SK-N-SH (cell line): ENCODE measurements at regions not wholly inside any gene's neighbourhood (a gene's known extent, or its start where the extent isn't known, plus 50 kb on each side); places are given as distances from the start of the nearest gene placed in this dataset.

Experiments
- CTCF ChIA-PET: fragments of 300-600, 350-600 bp; formaldehyde crosslinking; extraction: SDS; loops from one replicate; lab custom pipeline; 2021; lab: Yijun Ruan, JAX
- POLR2A ChIA-PET: fragments of 350-600 bp; sonication (Branson Sonifier 250); formaldehyde crosslinking; extraction: SDS; loops from one replicate; lab custom pipeline; 2020; ENCODE audit warnings: antibody characterized with exemption, inconsistent platforms; lab: Yijun Ruan, JAX
- DNase-seq: peaks from one replicate; pipeline ENCODE4 v3.0.0; 2012
- H2AFZ ChIP-seq: fragments of 200-600 bp; sonication (generic); 2 replicates; pipeline ENCODE4 v1.8.1; 2016; ENCODE audit warnings: antibody characterized with exemption, mild to moderate bottlenecking, low read depth
- H3F3A ChIP-seq: fragments of 200-600 bp; sonication (generic); replicated peaks from 2 replicates; pipeline ENCODE3; 2016; ENCODE audit warnings: antibody characterized with exemption, mild to moderate bottlenecking; ENCODE audit not compliant: insufficient read depth
- H3K27ac ChIP-seq, 2 experiments: fragments of 200-500 bp in 1 of 2; fragments of 200-600 bp in 1 of 2; sonication (Bioruptor generic) in 1 of 2; sonication (generic), shearing (Covaris generic) in 1 of 2; 2 replicates each; pipeline versions ENCODE4 v1.5.1 to v1.6.1; 2014 to 2016; ENCODE audit warnings: low read depth in 2 of 2, inconsistent platforms in 1 of 2, low read length in 1 of 2, mild to moderate bottlenecking in 1 of 2, mixed read lengths in 1 of 2
- H3K27me3 ChIP-seq: fragments of 200-600 bp; sonication (generic), shearing (Covaris generic); 2 replicates; pipeline ENCODE4 v1.6.1; 2016; ENCODE audit warnings: mixed run types; ENCODE audit not compliant: insufficient read depth
- H3K36me3 ChIP-seq, 2 experiments: fragments of 200-500 bp in 1 of 2; fragments of 200-600 bp in 1 of 2; sonication (Bioruptor generic) in 1 of 2; sonication (generic) in 1 of 2; replicated peaks in 1 of 2; 2 replicates each; pipeline versions ENCODE3 to v1.5.1; 2014 to 2016; ENCODE audit warnings: low read length in 1 of 2, mild to moderate bottlenecking in 1 of 2; ENCODE audit not compliant: insufficient read depth in 2 of 2, control insufficient read depth in 1 of 2
- H3K4me1 ChIP-seq, 2 experiments: fragments of 200-500 bp in 1 of 2; fragments of 200-600 bp in 1 of 2; sonication (Bioruptor generic) in 1 of 2; sonication (generic), shearing (Covaris generic) in 1 of 2; 2 replicates each; pipeline versions ENCODE4 v1.5.1 to v1.6.1; 2014 to 2016; ENCODE audit warnings: low read depth in 1 of 2, low read length in 1 of 2, mixed run types in 1 of 2; ENCODE audit not compliant: insufficient read depth in 2 of 2, control insufficient read depth in 1 of 2
- H3K4me2 ChIP-seq: fragments of 200-600 bp; sonication (generic), shearing (Covaris generic); 2 replicates; pipeline ENCODE4 v1.6.1; 2017; ENCODE audit warnings: mixed run types
- H3K4me3 ChIP-seq, 2 experiments: fragments of 200-500 bp in 1 of 2; fragments of 200-600 bp in 1 of 2; sonication (Bioruptor generic) in 1 of 2; sonication (generic), shearing (Covaris generic) in 1 of 2; 2 replicates each; pipeline versions ENCODE4 v1.5.1 to v1.8.1; 2014 to 2016; ENCODE audit warnings: low read depth in 2 of 2, inconsistent platforms in 1 of 2, low read length in 1 of 2, mild to moderate bottlenecking in 1 of 2, mixed read lengths in 1 of 2, moderate library complexity in 1 of 2
- H3K79me2 ChIP-seq: fragments of 200-600 bp; sonication (generic); 2 replicates; pipeline ENCODE4 v1.8.1; 2017; ENCODE audit warnings: mild to moderate bottlenecking; ENCODE audit not compliant: insufficient read depth
- H3K9ac ChIP-seq: fragments of 200-600 bp; sonication (generic); 2 replicates; pipeline ENCODE4 v1.6.1; 2017; ENCODE audit warnings: mixed run types
- H3K9me2 ChIP-seq: fragments of 200-600 bp; sonication (generic); 2 replicates; pipeline ENCODE4 v1.6.1; 2017; ENCODE audit warnings: mixed run types
- H3K9me3 ChIP-seq: fragments of 200-600 bp; sonication (generic); 2 replicates; pipeline ENCODE4 v1.6.1; 2017; ENCODE audit warnings: mixed run types, mild to moderate bottlenecking, moderate library complexity
- H4K20me1 ChIP-seq: fragments of 200-600 bp; sonication (generic); 2 replicates; pipeline ENCODE4 v1.6.1; 2017; ENCODE audit warnings: mild to moderate bottlenecking, mixed run types; ENCODE audit not compliant: insufficient read depth
- CHD2 ChIP-seq: fragments of 150-350 bp; IDR thresholded peaks from 2 replicates; pipeline ENCODE4 v1.6.1; 2018; ENCODE audit warnings: low read length; ENCODE audit not compliant: partially characterized antibody
- ELF1 ChIP-seq: IDR thresholded peaks from 2 replicates; pipeline ENCODE4 v1.4.0; 2012
- EZH2phosphoT487 ChIP-seq: fragments of 200-600 bp; sonication (generic); IDR thresholded peaks from 2 replicates; pipeline ENCODE4 v1.6.1; 2017; ENCODE audit warnings: low read depth, mixed run types, mild to moderate bottlenecking, antibody characterized with exemption, moderate library complexity, borderline replicate concordance
- GABPA ChIP-seq: IDR thresholded peaks from 2 replicates; pipeline ENCODE4 v1.4.0; 2012; ENCODE audit warnings: low read depth, mild to moderate bottlenecking
- GATA2 ChIP-seq: sonication (generic); formaldehyde crosslinking; IDR thresholded peaks from 2 replicates; pipeline ENCODE4 v1.5.0; 2020; ENCODE audit warnings: mild to moderate bottlenecking, missing genetic modification reagents
- MEF2A ChIP-seq: IDR thresholded peaks from 2 replicates; pipeline ENCODE4 v1.4.0; 2012; ENCODE audit warnings: low read depth, borderline replicate concordance
- NFIC ChIP-seq: IDR thresholded peaks from 2 replicates; pipeline ENCODE4 v1.4.0; 2012; ENCODE audit warnings: borderline replicate concordance
- RAD21 ChIP-seq: IDR thresholded peaks from 2 replicates; pipeline ENCODE4 v1.6.1; 2012; ENCODE audit warnings: mild to moderate bottlenecking, low read length
- RFX5 ChIP-seq: IDR thresholded peaks from 2 replicates; pipeline ENCODE4 v1.6.1; 2012; ENCODE audit warnings: mild to moderate bottlenecking, improper control_type of control experiment, low read length
- TCF12 ChIP-seq: IDR thresholded peaks from 2 replicates; pipeline ENCODE4 v1.4.0; 2012
- WGBS: methylation state at CpG from one replicate; pipeline ENCODE4 v1.1.6; 2017; ENCODE audit warnings: low lambda C conversion rate; 5-methylcytosine and 5-hydroxymethylcytosine counted together
- TF ChIP-seq, protein P1 (sequence below): IDR thresholded peaks from 2 replicates; pipeline ENCODE4; 2012
- TF ChIP-seq, protein P2 (sequence below): fragments of 150-350 bp; IDR thresholded peaks from 2 replicates; pipeline ENCODE4 v1.6.1; 2016; ENCODE audit warnings: mild to moderate bottlenecking, low read depth, low read length
- TF ChIP-seq, protein P3 (sequence below): IDR thresholded peaks from 2 replicates; pipeline ENCODE4 v1.4.0; 2012; ENCODE audit warnings: low read depth, borderline replicate concordance
- TF ChIP-seq, protein P4 (sequence below): IDR thresholded peaks from 2 replicates; pipeline ENCODE4 v1.6.1; 2012; ENCODE audit warnings: mild to moderate bottlenecking, low read depth, low read length, moderate library complexity
- TF ChIP-seq, protein P5 (sequence below): fragments of 150-350 bp; IDR thresholded peaks from 2 replicates; pipeline ENCODE4 v1.6.1; 2017; ENCODE audit warnings: antibody characterized with exemption, low read length, low read depth, borderline replicate concordance

DNA sequence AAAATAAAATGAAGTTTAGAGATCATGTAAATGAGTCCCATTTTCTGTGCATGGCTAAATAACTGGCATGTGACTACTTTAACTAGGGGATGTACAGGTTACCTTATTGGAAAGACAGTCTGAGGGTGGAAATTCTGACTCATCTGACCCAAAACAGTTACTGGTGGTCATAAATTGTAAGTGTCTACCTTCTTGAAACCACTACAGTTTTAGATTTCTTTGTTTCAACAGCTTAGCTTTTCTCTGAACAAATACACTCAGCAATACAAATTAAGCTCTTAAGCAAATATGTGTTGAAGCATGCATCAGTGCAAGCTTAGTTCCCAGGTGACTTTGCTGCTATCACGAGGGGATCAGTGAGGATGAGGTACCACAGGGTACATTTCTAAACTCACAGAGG is 60.7 kb upstream of the PGM2 start:
- 25% methylated on average over 1 of the region's 1 CpG for WGBS
- Histone ChIP-seq H3K36me3 (no peaks in the 10 kb centered on the region), H3K9ac (no peak overlapping the region), H4K20me1 (no peaks in the 10 kb centered on the region), H3K4me1 (no peaks in the 10 kb centered on the region), H3K79me2 (no peaks in the 10 kb centered on the region), H3K9me3 (no peaks in the 10 kb centered on the region), H3K27me3 (no peaks in the 10 kb centered on the region; the same call in 1 of the 2 replicates), H3K27ac (no peak overlapping the region)
- no peak for DNase-seq
- ChIA-PET POLR2A (no interaction called here), CTCF (interaction anchor here (0.8 to 1.1 kb wide), 2 partner anchors 9 to 70 kb away, joined by 3 read pairs; no protein-coding TSS in a partner anchor)
- TF ChIP-seq EZH2phosphoT487 = no peak
- TF ChIP-seq, protein P1, sequence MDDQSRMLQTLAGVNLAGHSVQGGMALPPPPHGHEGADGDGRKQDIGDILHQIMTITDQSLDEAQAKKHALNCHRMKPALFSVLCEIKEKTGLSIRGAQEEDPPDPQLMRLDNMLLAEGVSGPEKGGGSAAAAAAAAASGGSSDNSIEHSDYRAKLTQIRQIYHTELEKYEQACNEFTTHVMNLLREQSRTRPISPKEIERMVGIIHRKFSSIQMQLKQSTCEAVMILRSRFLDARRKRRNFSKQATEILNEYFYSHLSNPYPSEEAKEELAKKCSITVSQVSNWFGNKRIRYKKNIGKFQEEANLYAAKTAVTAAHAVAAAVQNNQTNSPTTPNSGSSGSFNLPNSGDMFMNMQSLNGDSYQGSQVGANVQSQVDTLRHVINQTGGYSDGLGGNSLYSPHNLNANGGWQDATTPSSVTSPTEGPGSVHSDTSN = no peak
- TF ChIP-seq RAD21 = no peak
- TF ChIP-seq, all 33 proteins: peak for 0
- Histone ChIP-seq H3K4me2 (no peak overlapping the region), H3K9me2 (no peaks in the 10 kb centered on the region), H3K4me3 (no peak overlapping the region), H3F3A (no peaks in the 10 kb centered on the region), H2AFZ (no peak overlapping the region)

DNA sequence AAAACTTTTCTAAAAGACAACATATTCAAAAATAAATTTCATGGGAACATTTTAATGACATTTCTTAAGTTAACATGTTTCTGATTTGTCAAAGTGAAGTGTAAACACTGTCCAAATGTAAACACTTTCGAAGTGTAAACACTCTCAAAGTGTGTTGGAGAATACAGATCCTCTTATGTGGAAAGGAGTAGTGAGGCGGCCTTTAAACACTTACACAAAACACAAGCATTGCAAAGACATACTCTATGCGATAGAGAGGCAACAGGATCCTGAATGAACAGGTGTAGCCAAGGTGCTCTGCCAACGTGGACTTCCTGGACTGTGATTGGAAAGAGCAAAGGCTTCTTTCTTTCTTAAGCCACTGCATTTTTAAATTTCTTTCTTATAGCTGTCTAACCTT is 62.7 kb upstream of the PGM2 start:
- TF ChIP-seq ELF1 = no peak
- H4K20me1 ChIP-seq = no peaks in the 10 kb centered on the region
- H3K36me3 ChIP-seq = no peaks in the 10 kb centered on the region
- no peaks in the 10 kb centered on the region for H3F3A ChIP-seq
- H3K4me3 ChIP-seq = no peak overlapping the region
- no peak overlapping the region for H3K9ac ChIP-seq
- ChIA-PET CTCF (interaction anchor here (1.5 kb wide), 1 partner anchor 8 kb away, joined by 3 read pairs; no protein-coding TSS in a partner anchor), POLR2A (no interaction called here)
- no peak overlapping the region for H3K27ac ChIP-seq
- H3K79me2 ChIP-seq = no peaks in the 10 kb centered on the region
- H3K9me2 ChIP-seq = no peaks in the 10 kb centered on the region
- H2AFZ ChIP-seq = no peak overlapping the region
- H3K4me1 ChIP-seq = no peaks in the 10 kb centered on the region
- WGBS = 46% methylated on average over 4 of the region's 4 CpGs
- H3K4me2 ChIP-seq = no peak overlapping the region
- H3K9me3 ChIP-seq = no peaks in the 10 kb centered on the region
- DNase-seq = no peak
- no peaks in the 10 kb centered on the region; the same call in 1 of the 2 replicates for H3K27me3 ChIP-seq

DNA sequence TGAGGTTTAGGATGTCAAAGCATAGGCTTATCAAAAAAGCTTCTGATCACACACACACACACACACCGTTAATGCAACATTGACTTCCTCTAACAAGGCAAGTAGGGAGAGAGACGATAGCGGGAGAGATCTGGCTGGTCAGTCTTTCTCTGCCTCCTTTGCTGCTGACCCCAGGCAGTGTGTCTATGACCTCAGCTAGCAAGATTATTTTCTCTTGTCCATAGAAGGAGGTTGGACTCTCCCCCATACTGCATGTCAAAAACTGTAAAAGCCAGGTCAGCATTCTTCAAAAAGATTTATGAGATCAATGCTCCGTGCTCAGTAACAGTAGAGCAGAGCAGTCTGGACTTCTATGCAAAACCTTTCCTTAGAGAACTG is 63.5 kb upstream of the PGM2 start:
- H3K9me2 ChIP-seq = no peaks in the 10 kb centered on the region
- WGBS = 82% methylated on average over 4 of the region's 4 CpGs
- H3K9ac ChIP-seq = no peak overlapping the region
- H2AFZ ChIP-seq = no peak overlapping the region
- H3K36me3 ChIP-seq = no peaks in the 10 kb centered on the region
- no peaks in the 10 kb centered on the region for H3K79me2 ChIP-seq
- ChIA-PET CTCF (no interaction called here), POLR2A (no interaction called here)
- H3F3A ChIP-seq = no peaks in the 10 kb centered on the region
- H3K27me3 ChIP-seq = no peaks in the 10 kb centered on the region; the same call in 1 of the 2 replicates
- DNase-seq = no peak
- no peak overlapping the region for H3K27ac ChIP-seq
- H4K20me1 ChIP-seq = no peaks in the 10 kb centered on the region
- no peaks in the 10 kb centered on the region for H3K4me1 ChIP-seq
- H3K4me2 ChIP-seq = no peak overlapping the region
- no peak overlapping the region for H3K4me3 ChIP-seq
- H3K9me3 ChIP-seq = no peaks in the 10 kb centered on the region
- TF ChIP-seq TCF12 (no peak), MEF2A (no peak), NFIC (no peak), RFX5 (no peak), GABPA (no peak), CHD2 (no peak), GATA2 (CRISPR knock-in tag) (no peak)
- TF ChIP-seq, protein P2, sequence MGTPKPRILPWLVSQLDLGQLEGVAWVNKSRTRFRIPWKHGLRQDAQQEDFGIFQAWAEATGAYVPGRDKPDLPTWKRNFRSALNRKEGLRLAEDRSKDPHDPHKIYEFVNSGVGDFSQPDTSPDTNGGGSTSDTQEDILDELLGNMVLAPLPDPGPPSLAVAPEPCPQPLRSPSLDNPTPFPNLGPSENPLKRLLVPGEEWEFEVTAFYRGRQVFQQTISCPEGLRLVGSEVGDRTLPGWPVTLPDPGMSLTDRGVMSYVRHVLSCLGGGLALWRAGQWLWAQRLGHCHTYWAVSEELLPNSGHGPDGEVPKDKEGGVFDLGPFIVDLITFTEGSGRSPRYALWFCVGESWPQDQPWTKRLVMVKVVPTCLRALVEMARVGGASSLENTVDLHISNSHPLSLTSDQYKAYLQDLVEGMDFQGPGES = no peak
- TF ChIP-seq, protein P3, sequence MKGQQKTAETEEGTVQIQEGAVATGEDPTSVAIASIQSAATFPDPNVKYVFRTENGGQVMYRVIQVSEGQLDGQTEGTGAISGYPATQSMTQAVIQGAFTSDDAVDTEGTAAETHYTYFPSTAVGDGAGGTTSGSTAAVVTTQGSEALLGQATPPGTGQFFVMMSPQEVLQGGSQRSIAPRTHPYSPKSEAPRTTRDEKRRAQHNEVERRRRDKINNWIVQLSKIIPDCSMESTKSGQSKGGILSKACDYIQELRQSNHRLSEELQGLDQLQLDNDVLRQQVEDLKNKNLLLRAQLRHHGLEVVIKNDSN = no peak
- TF ChIP-seq, protein P4, sequence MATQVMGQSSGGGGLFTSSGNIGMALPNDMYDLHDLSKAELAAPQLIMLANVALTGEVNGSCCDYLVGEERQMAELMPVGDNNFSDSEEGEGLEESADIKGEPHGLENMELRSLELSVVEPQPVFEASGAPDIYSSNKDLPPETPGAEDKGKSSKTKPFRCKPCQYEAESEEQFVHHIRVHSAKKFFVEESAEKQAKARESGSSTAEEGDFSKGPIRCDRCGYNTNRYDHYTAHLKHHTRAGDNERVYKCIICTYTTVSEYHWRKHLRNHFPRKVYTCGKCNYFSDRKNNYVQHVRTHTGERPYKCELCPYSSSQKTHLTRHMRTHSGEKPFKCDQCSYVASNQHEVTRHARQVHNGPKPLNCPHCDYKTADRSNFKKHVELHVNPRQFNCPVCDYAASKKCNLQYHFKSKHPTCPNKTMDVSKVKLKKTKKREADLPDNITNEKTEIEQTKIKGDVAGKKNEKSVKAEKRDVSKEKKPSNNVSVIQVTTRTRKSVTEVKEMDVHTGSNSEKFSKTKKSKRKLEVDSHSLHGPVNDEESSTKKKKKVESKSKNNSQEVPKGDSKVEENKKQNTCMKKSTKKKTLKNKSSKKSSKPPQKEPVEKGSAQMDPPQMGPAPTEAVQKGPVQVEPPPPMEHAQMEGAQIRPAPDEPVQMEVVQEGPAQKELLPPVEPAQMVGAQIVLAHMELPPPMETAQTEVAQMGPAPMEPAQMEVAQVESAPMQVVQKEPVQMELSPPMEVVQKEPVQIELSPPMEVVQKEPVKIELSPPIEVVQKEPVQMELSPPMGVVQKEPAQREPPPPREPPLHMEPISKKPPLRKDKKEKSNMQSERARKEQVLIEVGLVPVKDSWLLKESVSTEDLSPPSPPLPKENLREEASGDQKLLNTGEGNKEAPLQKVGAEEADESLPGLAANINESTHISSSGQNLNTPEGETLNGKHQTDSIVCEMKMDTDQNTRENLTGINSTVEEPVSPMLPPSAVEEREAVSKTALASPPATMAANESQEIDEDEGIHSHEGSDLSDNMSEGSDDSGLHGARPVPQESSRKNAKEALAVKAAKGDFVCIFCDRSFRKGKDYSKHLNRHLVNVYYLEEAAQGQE = no peak
- TF ChIP-seq, protein P5, sequence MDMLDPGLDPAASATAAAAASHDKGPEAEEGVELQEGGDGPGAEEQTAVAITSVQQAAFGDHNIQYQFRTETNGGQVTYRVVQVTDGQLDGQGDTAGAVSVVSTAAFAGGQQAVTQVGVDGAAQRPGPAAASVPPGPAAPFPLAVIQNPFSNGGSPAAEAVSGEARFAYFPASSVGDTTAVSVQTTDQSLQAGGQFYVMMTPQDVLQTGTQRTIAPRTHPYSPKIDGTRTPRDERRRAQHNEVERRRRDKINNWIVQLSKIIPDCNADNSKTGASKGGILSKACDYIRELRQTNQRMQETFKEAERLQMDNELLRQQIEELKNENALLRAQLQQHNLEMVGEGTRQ = no peak
